ENCODE measurements at regions not wholly inside any gene's neighbourhood (a gene's known extent, or its start where the extent isn't known, plus 50 kb on each side); places are given as distances from the start of the nearest gene placed in this dataset.

GRCh38 chr12:98045395-98045794 lies 470.0 kb upstream of the TMPO start:
- Histone ChIP-seq H3K27me3 (no peaks in the 10 kb centered on the region), H3K4me1 (no peaks in the 10 kb centered on the region), H3K27ac (no peak overlapping the region), H3K4me3 (no peak overlapping the region), H3K9me3 (no peaks in the 10 kb centered on the region), H3K36me3 (no peaks in the 10 kb centered on the region)
- no peak for DNase-seq (ENCODE audit: low spot score in 2 of 2)
- no peak for TF ChIP-seq POLR2A (IDR thresholded peaks at IDR 0.05)
- intact Hi-C loops (cut with DNase I; ENCODE audit: low total_unique reads), result no loop called here

- TF ChIP-seq CTCF (IDR thresholded peaks at IDR 0.05) (no peak), POLR2A (IDR thresholded peaks at IDR 0.05) (no peak), POLR2AphosphoS5 (IDR thresholded peaks at IDR 0.05) (no peak)
These were observed 467.1 kb upstream of the TMPO start for GRCh38 chr12:98048326-98048725.

GRCh38 chr12:98053202-98053601 lies 462.2 kb upstream of the TMPO start:
- intact Hi-C loops (cut with DNase I; ENCODE audit: low total_unique reads), result no loop called here
- H3K27ac ChIP-seq, result no peak overlapping the region
- H3K4me3 ChIP-seq, result no peak overlapping the region
- TF ChIP-seq POLR2A (IDR thresholded peaks at IDR 0.05) (no peak), POLR2AphosphoS5 (IDR thresholded peaks at IDR 0.05) (no peak), CTCF (IDR thresholded peaks at IDR 0.05) (no peak)
- H3K27me3 ChIP-seq, result no peaks in the 10 kb centered on the region
- no peaks in the 10 kb centered on the region for H3K36me3 ChIP-seq
- DNase-seq (ENCODE audit: low spot score in 2 of 2), result no peak
- H3K4me1 ChIP-seq, result no peaks in the 10 kb centered on the region
- no peaks in the 10 kb centered on the region for H3K9me3 ChIP-seq

More at GRCh38 chr12:98048326-98048725, 467.1 kb upstream of the TMPO start:
- Histone ChIP-seq H3K36me3 (no peaks in the 10 kb centered on the region), H3K9me3 (no peaks in the 10 kb centered on the region), H3K27me3 (no peaks in the 10 kb centered on the region), H3K4me3 (no peak overlapping the region), H3K4me1 (no peaks in the 10 kb centered on the region), H3K27ac (no peak overlapping the region)
- intact Hi-C loops (cut with DNase I; ENCODE audit: low total_unique reads), result no loop called here
- no peak for DNase-seq (ENCODE audit: low spot score in 2 of 2)

- Histone ChIP-seq H3K27me3 (no peaks in the 10 kb centered on the region), H3K4me3 (no peak overlapping the region), H3K4me1 (no peaks in the 10 kb centered on the region), H3K9me3 (no peaks in the 10 kb centered on the region), H3K36me3 (no peaks in the 10 kb centered on the region), H3K27ac (no peak overlapping the region)
- intact Hi-C loops (cut with DNase I; ENCODE audit: low total_unique reads), result no loop called here
- TF ChIP-seq CTCF (IDR thresholded peaks at IDR 0.05) (no peak), POLR2AphosphoS5 (IDR thresholded peaks at IDR 0.05) (no peak), POLR2A (IDR thresholded peaks at IDR 0.05) (no peak)
- no peak for DNase-seq (ENCODE audit: low spot score in 2 of 2)
These were observed 457.7 kb upstream of the TMPO start for GRCh38 chr12:98057701-98058100.

- Histone ChIP-seq H3K36me3 (no peaks in the 10 kb centered on the region), H3K4me3 (no peak overlapping the region), H3K9me3 (no peaks in the 10 kb centered on the region), H3K4me1 (no peaks in the 10 kb centered on the region), H3K27me3 (no peaks in the 10 kb centered on the region), H3K27ac (no peak overlapping the region)
- no peak for DNase-seq (ENCODE audit: low spot score in 2 of 2)
- TF ChIP-seq POLR2A (IDR thresholded peaks at IDR 0.05) (no peak), CTCF (IDR thresholded peaks at IDR 0.05) (no peak), POLR2AphosphoS5 (IDR thresholded peaks at IDR 0.05) (no peak)
- intact Hi-C loops (cut with DNase I; ENCODE audit: low total_unique reads), result no loop called here
These were observed 457.2 kb upstream of the TMPO start for GRCh38 chr12:98058213-98058612.

- Histone ChIP-seq H3K9me3 (no peaks in the 10 kb centered on the region), H3K27me3 (no peaks in the 10 kb centered on the region), H3K4me3 (no peak overlapping the region), H3K36me3 (no peaks in the 10 kb centered on the region), H3K4me1 (no peaks in the 10 kb centered on the region), H3K27ac (no peak overlapping the region)
- TF ChIP-seq POLR2AphosphoS5 (IDR thresholded peaks at IDR 0.05), result no peak
- TF ChIP-seq CTCF (IDR thresholded peaks at IDR 0.05), result no peak
- no peak for TF ChIP-seq POLR2A (IDR thresholded peaks at IDR 0.05)
- DNase-seq (ENCODE audit: low spot score in 2 of 2), result no peak
- intact Hi-C loops (cut with DNase I; ENCODE audit: low total_unique reads), result no loop called here
These were observed 456.6 kb upstream of the TMPO start for GRCh38 chr12:98058838-98059237.

All from breast epithelium (tissue), 4 donors.